ENCODE measurements at regions not wholly inside any gene's neighbourhood (a gene's known extent, or its start where the extent isn't known, plus 50 kb on each side); places are given as distances from the start of the nearest gene placed in this dataset.

GRCh38 chr14:87600240-87600639 is 392.7 kb downstream of the GALC start:
- no peak for DNase-seq (ENCODE audit: extremely low read depth, insufficient read length)
- Histone ChIP-seq H3K4me3 (replicated peaks; ENCODE audit: low read depth, low read length) (no peak overlapping the region), H3K36me3 (ENCODE audit: control insufficient read depth, insufficient read depth, low read length) (no peaks in the 10 kb centered on the region), H3K27me3 (replicated peaks; ENCODE audit: control insufficient read depth, insufficient read depth, low read length) (no peaks in the 10 kb centered on the region)
- TF ChIP-seq CTCF (IDR thresholded peaks at IDR 0.05; ENCODE audit: insufficient read depth, low read length, poor library complexity, severe bottlenecking), result no peak

GRCh38 chr14:87581298-87581697 is 411.7 kb downstream of the GALC start:
- H3K27me3 ChIP-seq (replicated peaks; ENCODE audit: control insufficient read depth, insufficient read depth, low read length), result no peaks in the 10 kb centered on the region
- no peak for DNase-seq (ENCODE audit: extremely low read depth, insufficient read length)
- H3K36me3 ChIP-seq (ENCODE audit: control insufficient read depth, insufficient read depth, low read length), result no peaks in the 10 kb centered on the region
- no peak overlapping the region for H3K4me3 ChIP-seq (replicated peaks; ENCODE audit: low read depth, low read length)
- TF ChIP-seq CTCF (IDR thresholded peaks at IDR 0.05; ENCODE audit: insufficient read depth, low read length, poor library complexity, severe bottlenecking), result no peak

- H3K27me3 ChIP-seq (replicated peaks; ENCODE audit: control insufficient read depth, insufficient read depth, low read length), result no peaks in the 10 kb centered on the region
- H3K4me3 ChIP-seq (replicated peaks; ENCODE audit: low read depth, low read length), result no peak overlapping the region
- TF ChIP-seq CTCF (IDR thresholded peaks at IDR 0.05; ENCODE audit: insufficient read depth, low read length, poor library complexity, severe bottlenecking), result no peak
- DNase-seq (ENCODE audit: extremely low read depth, insufficient read length), result no peak
- no peaks in the 10 kb centered on the region for H3K36me3 ChIP-seq (ENCODE audit: control insufficient read depth, insufficient read depth, low read length)
Observed at GRCh38 chr14:87579036-87579435, 413.9 kb downstream of the GALC start.

GRCh38 chr14:87575378-87575777 is 417.6 kb downstream of the GALC start:
- H3K27me3 ChIP-seq (replicated peaks; ENCODE audit: control insufficient read depth, insufficient read depth, low read length), result no peaks in the 10 kb centered on the region
- no peak overlapping the region for H3K4me3 ChIP-seq (replicated peaks; ENCODE audit: low read depth, low read length)
- DNase-seq (ENCODE audit: extremely low read depth, insufficient read length), result no peak
- no peak for TF ChIP-seq CTCF (IDR thresholded peaks at IDR 0.05; ENCODE audit: insufficient read depth, low read length, poor library complexity, severe bottlenecking)
- no peaks in the 10 kb centered on the region for H3K36me3 ChIP-seq (ENCODE audit: control insufficient read depth, insufficient read depth, low read length)

GRCh38 chr14:87573591-87573990 is 419.4 kb downstream of the GALC start:
- DNase-seq (ENCODE audit: extremely low read depth, insufficient read length), result no peak
- H3K27me3 ChIP-seq (replicated peaks; ENCODE audit: control insufficient read depth, insufficient read depth, low read length), result no peaks in the 10 kb centered on the region
- no peak for TF ChIP-seq CTCF (IDR thresholded peaks at IDR 0.05; ENCODE audit: insufficient read depth, low read length, poor library complexity, severe bottlenecking)
- H3K4me3 ChIP-seq (replicated peaks; ENCODE audit: low read depth, low read length), result no peak overlapping the region
- no peaks in the 10 kb centered on the region for H3K36me3 ChIP-seq (ENCODE audit: control insufficient read depth, insufficient read depth, low read length)

- TF ChIP-seq CTCF (IDR thresholded peaks at IDR 0.05; ENCODE audit: insufficient read depth, low read length, poor library complexity, severe bottlenecking), result no peak
- H3K27me3 ChIP-seq (replicated peaks; ENCODE audit: control insufficient read depth, insufficient read depth, low read length), result no peaks in the 10 kb centered on the region
- no peak overlapping the region for H3K4me3 ChIP-seq (replicated peaks; ENCODE audit: low read depth, low read length)
- DNase-seq (ENCODE audit: extremely low read depth, insufficient read length), result no peak
- no peaks in the 10 kb centered on the region for H3K36me3 ChIP-seq (ENCODE audit: control insufficient read depth, insufficient read depth, low read length)
Observed at GRCh38 chr14:87567618-87568295, 425.2 kb downstream of the GALC start.
